GM18867 (cell line): ENCODE measurements at regions not wholly inside any gene's neighbourhood (a gene's known extent, or its start where the extent isn't known, plus 50 kb on each side); places are given as distances from the start of the nearest gene placed in this dataset.
"Not testable (repeated sequence)": the region's sequence is repeated elsewhere in the genome, so short reads cannot be mapped to it uniquely, and the experiment has no call there.

Experiments
- ATAC-seq: cut with Tn5 transposase; IDR thresholded peaks from one replicate; pipeline ENCODE4 v1.9.1; 2021; ENCODE audit warnings: mild to moderate bottlenecking, moderate library complexity; ENCODE audit not compliant: unreplicated experiment

GRCh38 chr17:52647411-52647810, 488.9 kb upstream of the CA10 start:
- no peak for ATAC-seq

DNA sequence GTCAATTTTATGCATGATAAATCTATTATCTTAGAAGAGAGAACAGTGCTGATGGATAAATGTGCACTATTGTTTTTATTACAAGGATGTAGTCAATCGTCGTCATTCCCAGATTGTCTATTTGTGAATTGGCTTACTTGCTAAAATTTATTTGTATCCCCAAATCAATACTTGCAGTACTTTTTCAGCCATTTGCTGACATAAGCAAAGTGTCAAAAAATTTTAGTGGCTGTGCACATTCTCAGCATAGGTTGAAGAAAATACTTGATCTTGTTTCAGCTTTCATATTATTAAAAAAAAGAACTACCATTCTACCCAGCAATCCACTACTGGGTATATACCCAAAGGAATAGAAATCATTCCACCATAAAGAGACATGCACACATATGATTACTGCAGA, 477.9 kb upstream of the CA10 start:
- no peak for ATAC-seq

GRCh38 chr17:52606590-52606989, 448.1 kb upstream of the CA10 start:
- ATAC-seq: no peak

DNA sequence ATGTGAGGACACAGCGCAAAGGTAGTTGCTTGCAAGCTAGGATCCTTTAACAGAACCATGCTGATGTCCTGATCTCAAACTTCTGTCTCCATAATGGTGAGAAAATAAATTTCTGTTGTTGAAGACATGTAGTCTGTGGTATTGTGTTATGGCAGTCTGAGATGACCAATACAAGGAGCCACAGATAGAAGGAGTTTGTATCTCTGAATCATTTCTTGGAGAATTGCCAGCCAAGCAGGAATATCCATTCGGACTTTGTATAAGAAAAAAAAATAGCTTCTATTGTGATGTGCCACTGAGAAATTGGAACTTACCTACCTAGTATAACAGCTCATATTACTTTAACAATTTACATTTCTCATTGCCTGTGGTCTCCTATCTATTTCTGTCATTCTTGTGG, 447.6 kb upstream of the CA10 start:
- no peak for ATAC-seq

DNA sequence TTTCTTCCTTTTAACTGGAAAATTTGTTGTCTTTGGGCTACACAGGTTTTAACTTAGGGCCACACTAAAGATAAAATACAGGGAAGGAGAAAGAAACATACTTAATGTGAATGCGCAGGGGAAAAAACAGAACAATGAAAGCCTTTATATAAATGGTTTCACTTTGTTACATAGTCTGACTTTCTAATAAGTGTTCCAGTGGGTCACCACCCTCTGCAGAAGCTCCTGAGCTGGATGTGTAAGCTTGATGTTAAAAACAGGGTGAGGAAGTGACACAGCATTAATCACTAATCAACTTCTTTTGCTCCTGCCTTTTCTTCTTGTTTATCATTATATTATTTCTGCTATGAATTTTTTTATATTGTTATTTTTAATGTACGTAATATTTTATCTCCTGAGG, 445.6 kb upstream of the CA10 start:
- no peak for ATAC-seq

DNA sequence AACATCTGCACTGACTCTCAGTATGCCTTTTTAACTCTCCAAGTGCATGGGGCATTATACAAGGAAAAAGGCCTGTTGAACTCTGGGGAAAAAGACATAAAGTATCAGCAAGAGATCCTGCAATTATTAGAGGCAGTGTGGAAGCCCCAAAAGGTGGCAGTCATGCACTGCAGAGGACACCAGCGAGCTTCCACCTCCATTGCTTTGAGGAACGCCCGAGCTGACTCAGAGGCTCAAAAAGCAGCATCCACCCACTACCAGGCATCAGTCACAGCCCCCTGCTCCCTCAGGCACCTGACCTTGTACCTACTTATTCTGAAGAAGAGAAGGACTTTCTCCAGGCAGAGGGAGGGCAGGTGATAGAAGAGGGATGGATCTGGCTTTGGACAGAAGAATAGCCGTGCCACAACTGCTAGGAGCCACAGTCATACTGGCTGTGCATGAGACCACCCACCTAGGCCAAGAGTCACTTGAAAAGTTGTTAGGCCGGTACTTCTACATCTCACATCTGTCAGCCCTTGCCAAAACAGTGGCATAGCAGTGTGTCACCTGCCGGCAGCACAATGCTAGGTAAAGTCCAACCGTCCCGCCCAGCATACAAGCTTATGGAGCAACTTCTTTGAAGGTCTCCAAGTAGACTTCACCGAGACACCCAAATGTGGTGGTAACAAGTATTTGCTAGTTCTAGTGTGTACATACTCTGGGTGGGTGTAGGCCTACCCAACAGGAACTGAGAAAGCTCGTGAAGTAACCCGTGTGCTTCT, 439.1 kb upstream of the CA10 start:
- not testable (repeated sequence) for ATAC-seq

GRCh38 chr17:52594516-52594915, 436.0 kb upstream of the CA10 start:
- no peak for ATAC-seq

DNA sequence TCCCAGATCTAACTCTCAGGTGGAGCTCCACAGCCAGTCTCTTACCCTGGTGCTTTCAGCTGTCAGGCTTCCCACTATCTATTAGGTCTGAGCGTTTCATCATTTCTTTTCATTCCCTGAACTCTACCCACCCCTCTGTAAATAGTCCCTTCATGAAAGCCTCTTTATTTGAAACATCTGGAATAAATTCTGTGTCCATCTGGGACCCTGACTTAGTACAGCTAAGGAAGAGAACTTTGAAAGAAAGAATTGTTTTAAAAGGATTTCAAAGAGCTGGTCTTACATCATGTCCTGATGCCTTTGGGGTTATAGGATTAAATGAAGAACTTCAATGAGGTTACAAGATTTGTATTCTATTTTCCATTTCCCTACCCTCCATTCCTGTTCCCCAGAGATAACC, 388.5 kb upstream of the CA10 start:
- ATAC-seq: no peak

- no peak for ATAC-seq
Observed at GRCh38 chr17:52546493-52546892, 388.0 kb upstream of the CA10 start.

DNA sequence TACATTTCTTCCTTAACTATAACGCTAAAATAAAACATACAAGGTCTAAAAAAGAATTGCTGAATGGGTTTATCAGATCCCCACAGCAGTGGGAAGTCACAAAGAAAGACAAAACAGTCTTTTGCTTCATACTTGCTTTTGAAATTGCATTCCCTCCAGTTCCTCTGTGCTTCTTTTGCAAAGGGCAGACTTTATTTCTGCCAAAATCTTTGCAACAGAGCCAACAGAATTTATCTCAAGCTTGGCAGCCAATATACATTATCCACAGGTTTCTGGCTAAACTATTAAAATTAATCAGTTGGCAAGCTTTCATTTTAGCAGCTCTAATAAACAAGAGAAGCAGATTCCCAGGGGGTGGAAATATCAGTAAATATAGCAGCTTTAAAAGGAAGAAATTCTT, 378.9 kb upstream of the CA10 start:
- ATAC-seq: no peak

DNA sequence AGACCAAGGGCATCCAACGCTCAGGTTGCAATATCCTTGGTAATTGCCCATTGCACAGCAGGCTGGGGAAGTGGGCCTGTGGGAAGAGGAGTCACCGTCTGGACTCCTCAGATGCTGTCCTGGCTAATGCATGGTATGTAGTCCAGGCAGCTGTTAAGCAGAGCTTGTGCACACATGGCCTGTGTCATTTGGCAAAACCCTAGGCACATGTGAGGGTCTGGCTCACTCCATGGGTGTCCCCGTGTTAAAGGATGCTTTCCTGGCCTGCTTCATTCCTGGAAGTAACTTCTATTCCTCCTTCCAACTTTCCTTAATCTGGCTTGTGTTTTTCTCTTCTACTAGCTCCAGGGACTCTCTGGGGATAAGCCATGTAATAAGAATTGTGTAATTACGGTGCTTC, 378.0 kb upstream of the CA10 start:
- ATAC-seq: no peak

GRCh38 chr17:52532373-52532772, 373.9 kb upstream of the CA10 start:
- ATAC-seq: no peak

- peak; percentile 75 for ATAC-seq
Observed at GRCh38 chr17:52524096-52524637, 365.7 kb upstream of the CA10 start.

DNA sequence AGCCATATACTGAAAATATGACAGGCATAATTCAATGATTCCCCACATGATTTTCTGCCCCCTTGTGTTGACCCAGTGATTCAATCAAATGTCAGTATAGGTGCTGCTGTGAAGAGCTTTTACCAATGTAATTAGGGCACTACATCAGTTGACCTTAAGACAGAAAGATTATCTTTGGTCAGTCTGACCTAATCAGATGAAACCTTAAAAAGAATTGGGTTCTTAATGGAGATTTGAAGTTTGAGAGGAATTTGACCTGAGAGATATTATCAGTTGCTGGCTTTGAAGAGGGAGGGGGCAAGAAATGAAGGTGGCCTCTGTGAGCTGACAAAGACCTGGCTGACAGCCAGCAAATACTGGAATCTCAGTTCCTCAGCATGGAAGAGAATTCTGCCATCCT, 358.7 kb upstream of the CA10 start:
- no peak for ATAC-seq

DNA sequence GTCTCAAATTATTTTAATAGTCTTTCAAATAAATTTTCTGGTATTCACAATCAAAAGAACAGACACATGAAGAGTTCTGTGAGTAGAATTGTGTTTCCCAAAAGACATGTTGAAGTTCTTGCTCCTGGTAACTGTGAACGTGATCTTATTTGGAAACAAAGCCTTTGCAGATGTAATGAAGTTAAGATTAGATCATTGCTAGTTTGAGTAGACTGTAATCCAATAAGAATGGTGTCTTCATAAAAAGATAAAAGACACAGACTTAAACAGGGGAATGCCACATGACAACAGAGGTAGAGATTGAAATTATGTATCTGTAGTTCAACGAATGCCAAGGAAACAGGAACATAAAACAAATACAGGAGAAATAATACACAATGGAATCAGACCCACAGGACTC, 357.4 kb upstream of the CA10 start:
- ATAC-seq: no peak

DNA sequence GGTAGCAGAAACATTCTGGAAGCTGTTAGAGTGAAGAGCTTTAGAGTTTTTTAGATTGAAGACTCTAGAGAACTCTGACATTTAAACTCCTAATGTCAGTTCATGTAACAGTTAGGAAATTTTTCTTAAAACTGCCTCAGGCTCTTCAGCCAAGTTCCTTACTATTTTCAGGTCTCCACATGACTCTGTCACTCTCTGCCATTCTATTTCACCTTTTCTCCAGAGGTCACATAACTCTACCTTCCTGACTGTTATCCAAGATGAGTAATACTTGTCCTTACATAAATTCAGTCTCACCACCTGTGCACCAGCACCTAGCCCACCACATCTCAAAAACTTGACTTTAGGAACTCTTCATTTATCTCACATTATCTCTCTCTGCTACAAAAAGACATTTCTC, 347.1 kb upstream of the CA10 start:
- no peak for ATAC-seq

- no peak for ATAC-seq
Observed at GRCh38 chr17:52504081-52504480, 345.6 kb upstream of the CA10 start.

DNA sequence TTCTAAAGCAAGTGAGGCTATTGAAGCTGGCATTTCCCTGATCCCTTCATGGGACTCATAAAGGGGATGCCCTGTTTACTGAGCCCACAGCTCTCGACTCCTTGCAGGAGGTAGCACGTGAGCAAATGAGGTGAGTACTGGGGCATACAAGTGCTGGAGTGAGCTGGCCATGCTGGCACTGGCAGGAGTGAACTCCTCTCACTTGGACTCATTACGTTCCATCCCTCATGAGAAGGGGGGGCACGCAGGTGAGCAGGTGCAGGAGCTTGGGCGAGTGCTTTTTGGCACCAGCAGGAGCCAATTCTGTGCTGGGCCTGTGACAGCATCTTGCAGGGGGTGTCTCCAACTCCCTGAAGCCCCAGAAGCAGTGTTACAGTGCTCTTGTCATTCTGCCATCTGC, 337.1 kb upstream of the CA10 start:
- ATAC-seq: no peak

GRCh38 chr17:52482271-52482670, 323.8 kb upstream of the CA10 start:
- ATAC-seq: no peak

DNA sequence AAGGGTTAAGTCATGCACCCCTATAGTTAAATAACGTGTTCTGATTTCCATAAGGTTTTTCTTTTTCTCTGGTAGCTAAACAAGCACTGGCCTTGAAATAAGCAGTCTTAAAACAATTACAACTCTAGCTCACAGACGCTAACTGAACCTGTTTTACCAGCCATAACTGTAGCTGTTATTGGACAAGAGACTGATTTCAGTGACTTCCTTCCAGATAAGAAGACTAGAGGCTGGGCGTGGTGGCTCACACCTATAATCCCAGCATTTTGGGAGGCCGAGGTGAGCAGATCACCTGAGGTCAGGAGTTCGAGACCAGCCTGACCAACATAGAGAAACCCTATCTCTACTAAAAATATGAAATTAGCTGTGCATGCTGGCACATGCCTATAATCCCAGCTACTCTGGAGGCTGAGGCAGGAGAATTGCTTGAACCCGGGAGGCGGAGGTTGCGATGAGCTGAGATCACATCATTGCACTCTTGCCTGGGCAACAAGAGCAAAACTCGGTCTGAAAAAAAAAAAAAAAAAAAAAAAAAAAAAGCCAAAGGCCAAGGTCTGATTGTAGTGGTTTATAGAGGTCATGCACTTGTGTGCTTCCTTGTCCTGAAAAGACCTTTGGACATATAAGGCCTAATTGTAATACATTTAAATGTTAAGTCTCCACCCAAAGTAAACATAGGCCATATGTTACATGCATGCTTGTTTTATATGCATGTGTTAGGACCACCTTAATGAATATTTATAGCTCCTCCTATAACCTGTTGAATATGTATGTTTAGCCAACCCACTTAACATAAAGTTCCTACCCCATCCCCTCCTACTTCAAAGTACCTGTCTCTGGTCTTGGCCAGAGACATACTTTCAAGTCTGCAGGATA, 319.5 kb upstream of the CA10 start:
- no peak for ATAC-seq

DNA sequence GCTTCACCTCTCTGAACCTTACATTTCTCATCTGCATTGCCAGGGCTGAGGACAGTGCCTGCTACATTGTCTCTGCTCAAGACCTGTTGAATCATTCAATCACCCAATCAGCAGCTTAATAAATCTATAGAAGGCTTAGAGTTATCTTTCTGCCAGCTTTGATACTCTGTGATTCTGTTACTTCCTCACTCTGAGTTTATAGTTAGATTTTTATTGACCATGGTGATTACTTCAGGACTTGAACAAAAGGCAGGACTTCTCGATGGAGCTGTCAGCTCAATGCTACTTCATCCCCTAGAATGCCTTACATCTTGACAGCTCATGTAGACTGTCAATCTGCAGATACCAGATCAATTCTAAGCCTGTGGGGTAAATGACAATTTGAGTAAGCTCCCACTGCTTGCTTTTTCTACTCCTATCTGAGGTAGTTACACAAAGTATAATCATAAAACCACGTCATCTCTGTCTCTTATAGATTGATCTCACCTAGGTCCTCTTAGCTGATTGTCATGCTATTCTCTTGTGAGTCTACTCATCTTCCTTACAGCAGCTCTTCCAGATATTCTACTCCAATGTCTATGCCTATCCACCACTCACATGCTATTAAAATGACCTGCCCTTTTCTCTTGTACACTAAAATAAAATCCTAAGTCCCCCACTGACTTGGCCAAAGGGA, 318.3 kb upstream of the CA10 start:
- ATAC-seq: no peak
